ENCODE measurements at regions not wholly inside any gene's neighbourhood (a gene's known extent, or its start where the extent isn't known, plus 50 kb on each side); places are given as distances from the start of the nearest gene placed in this dataset.

DNA sequence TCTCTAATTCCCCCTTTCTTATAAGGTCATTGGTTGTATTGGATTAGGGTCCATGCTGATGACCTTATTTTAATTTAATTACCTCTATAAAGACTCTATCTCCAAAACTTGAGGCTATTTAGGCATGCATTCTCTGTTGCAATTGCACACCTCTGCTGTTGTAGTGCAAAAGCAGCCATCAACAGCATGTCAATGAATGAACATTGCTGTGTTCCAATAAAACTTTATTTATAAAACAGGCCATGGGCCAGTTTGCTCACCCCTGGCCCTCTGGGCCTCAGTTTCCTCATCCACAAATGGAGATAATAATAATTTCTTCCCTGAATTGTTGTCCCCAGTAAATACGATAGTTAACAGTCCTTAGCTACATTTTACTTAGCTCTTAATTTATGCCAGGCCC, 100.4 kb upstream of the USP24 start:
- WGBS, 2 donors (ENCODE audit: low coverage in 1 of 2) = 97 to 100% methylated on average over 1 of the region's 1 CpG
- TF ChIP-seq EP300 (IDR thresholded peaks at IDR 0.05; ENCODE audit: low read depth) (no peak), CTCF (IDR thresholded peaks at IDR 0.05) (no peak), POLR2AphosphoS5 (IDR thresholded peaks at IDR 0.05) (no peak), POLR2A (IDR thresholded peaks at IDR 0.05) (no peak)
- H3K27ac ChIP-seq = no peak overlapping the region
- H3K27me3 ChIP-seq = no peaks in the 10 kb centered on the region
- no peak overlapping the region for H3K4me3 ChIP-seq
- intact Hi-C loops (cut with DNase I; ENCODE audit: low total_unique reads) = no loop called here
- in situ Hi-C loops (cut with MboI; ENCODE audit: low pct_ligation_motif_present in 1 of 4, low pct_unique_long_range_greater_than_20kb in 1 of 4, low sequenced_read_pairs in 3 of 4) = no loop called here
- H3K4me1 ChIP-seq = no peaks in the 10 kb centered on the region
- no peaks in the 10 kb centered on the region for H3K36me3 ChIP-seq
- DNase-seq = no peak
- H3K9me3 ChIP-seq = no peaks in the 10 kb centered on the region

- H3K9me3 ChIP-seq = no peaks in the 10 kb centered on the region
- no peak overlapping the region for H3K4me3 ChIP-seq
- no peak for TF ChIP-seq POLR2A (IDR thresholded peaks at IDR 0.05)
- no peak for TF ChIP-seq POLR2AphosphoS5 (IDR thresholded peaks at IDR 0.05)
- no peak for TF ChIP-seq EP300 (IDR thresholded peaks at IDR 0.05; ENCODE audit: low read depth)
- no peak for TF ChIP-seq CTCF (IDR thresholded peaks at IDR 0.05)
- no peak overlapping the region for H3K27ac ChIP-seq
- in situ Hi-C loops (cut with MboI; ENCODE audit: low pct_ligation_motif_present in 1 of 4, low pct_unique_long_range_greater_than_20kb in 1 of 4, low sequenced_read_pairs in 3 of 4) = no loop called here
- no peak for DNase-seq
- 82 to 90% methylated on average over 2 to 4 of the region's 4 CpGs for WGBS, 2 donors (ENCODE audit: low coverage in 1 of 2)
- no peaks in the 10 kb centered on the region for H3K36me3 ChIP-seq
- no peaks in the 10 kb centered on the region for H3K4me1 ChIP-seq
- intact Hi-C loops (cut with DNase I; ENCODE audit: low total_unique reads) = no loop called here
- H3K27me3 ChIP-seq = no peaks in the 10 kb centered on the region
Measured at GRCh38 chr1:55314740-55315139, 99.6 kb upstream of the USP24 start.

DNA sequence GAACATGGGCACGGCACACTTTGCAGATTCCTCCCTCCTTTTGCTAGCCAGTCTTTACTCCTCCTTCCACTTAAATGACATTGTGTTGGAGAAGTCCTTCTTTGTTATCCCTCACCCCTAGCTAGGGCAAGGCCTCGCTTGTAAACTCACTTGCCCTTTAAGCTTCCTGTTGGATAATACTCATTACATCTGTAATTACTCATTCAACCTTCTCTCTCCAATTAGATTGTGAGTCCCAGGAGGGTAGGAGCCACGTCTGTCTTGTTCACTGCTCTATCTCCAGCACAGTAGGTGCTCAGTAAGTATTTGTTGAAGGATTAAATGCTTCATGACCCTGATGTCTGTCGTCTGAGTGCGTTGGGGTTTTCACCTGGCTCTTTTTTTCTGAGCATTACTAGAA, 98.7 kb upstream of the USP24 start:
- in situ Hi-C loops (cut with MboI; ENCODE audit: low pct_ligation_motif_present in 1 of 4, low pct_unique_long_range_greater_than_20kb in 1 of 4, low sequenced_read_pairs in 3 of 4) = no loop called here
- Histone ChIP-seq H3K4me3 (no peak overlapping the region), H3K36me3 (no peaks in the 10 kb centered on the region), H3K4me1 (no peaks in the 10 kb centered on the region), H3K9me3 (no peaks in the 10 kb centered on the region), H3K27ac (no peak overlapping the region), H3K27me3 (no peaks in the 10 kb centered on the region)
- TF ChIP-seq POLR2A (IDR thresholded peaks at IDR 0.05) = no peak
- no peak for TF ChIP-seq EP300 (IDR thresholded peaks at IDR 0.05; ENCODE audit: low read depth)
- TF ChIP-seq POLR2AphosphoS5 (IDR thresholded peaks at IDR 0.05) = no peak
- TF ChIP-seq CTCF (IDR thresholded peaks at IDR 0.05) = no peak
- 72 to 100% methylated on average over 2 to 5 of the region's 5 CpGs for WGBS, 2 donors (ENCODE audit: low coverage in 1 of 2)
- DNase-seq = no peak
- intact Hi-C loops (cut with DNase I; ENCODE audit: low total_unique reads) = no loop called here

GRCh38 chr1:55311979-55312378, 96.8 kb upstream of the USP24 start:
- no peaks in the 10 kb centered on the region for H3K4me1 ChIP-seq
- no peak for DNase-seq
- no peaks in the 10 kb centered on the region for H3K27me3 ChIP-seq
- no peaks in the 10 kb centered on the region for H3K36me3 ChIP-seq
- H3K27ac ChIP-seq = no peak overlapping the region
- H3K9me3 ChIP-seq = no peaks in the 10 kb centered on the region
- TF ChIP-seq POLR2AphosphoS5 (IDR thresholded peaks at IDR 0.05) = no peak
- TF ChIP-seq CTCF (IDR thresholded peaks at IDR 0.05) = no peak
- no peak for TF ChIP-seq POLR2A (IDR thresholded peaks at IDR 0.05)
- TF ChIP-seq EP300 (IDR thresholded peaks at IDR 0.05; ENCODE audit: low read depth) = no peak
- intact Hi-C loops (cut with DNase I; ENCODE audit: low total_unique reads) (no loop called here), in situ Hi-C loops (cut with MboI; ENCODE audit: low pct_ligation_motif_present in 1 of 4, low pct_unique_long_range_greater_than_20kb in 1 of 4, low sequenced_read_pairs in 3 of 4) (no loop called here)
- no peak overlapping the region for H3K4me3 ChIP-seq
- 94 to 100% methylated on average over 3 to 4 of the region's 4 CpGs for WGBS, 2 donors (ENCODE audit: low coverage in 1 of 2)
